WTC11 (cell line): ENCODE measurements at regions not wholly inside any gene's neighbourhood (a gene's known extent, or its start where the extent isn't known, plus 50 kb on each side); places are given as distances from the start of the nearest gene placed in this dataset.

ENCODE experiments used
- ATAC-seq: fragments of 200-7000 bp; cut with Tn5 transposase; 2 replicates; pipeline ENCODE4 v1.10.0; 2021; ENCODE audit warnings: mild to moderate bottlenecking, moderate library complexity
- CTCF ChIA-PET: fragments of 300-600 bp; sonication (Branson Sonifier 250); formaldehyde crosslinking; loops from one replicate; lab custom pipeline; 2021; ENCODE audit warnings: antibody characterized with exemption; lab: Charles Lee
- POLR2A ChIA-PET: fragments of 350-600 bp; sonication (Branson Sonifier 250); formaldehyde crosslinking; loops from one replicate; lab custom pipeline; 2021; ENCODE audit warnings: antibody characterized with exemption; lab: Charles Lee
- DNase-seq: peaks from one replicate; pipeline ENCODE4 v3.0.0; 2021; ENCODE audit warnings: low spot score
- H3K27ac Mint-ChIP-seq: 2 replicates; pipeline ENCODE4 v1.8.0; 2021; ENCODE audit warnings: mixed read lengths
- H3K27me3 Mint-ChIP-seq: 2 replicates; pipeline ENCODE4 v1.8.0; 2021; ENCODE audit warnings: low read depth, mild to moderate bottlenecking, moderate library complexity, mixed read lengths
- H3K36me3 Mint-ChIP-seq: 2 replicates; pipeline ENCODE4 v1.8.0; 2021; ENCODE audit warnings: mixed read lengths
- H3K4me1 Mint-ChIP-seq: 2 replicates; pipeline ENCODE4 v1.8.0; 2022; ENCODE audit warnings: mixed read lengths
- H3K4me3 Mint-ChIP-seq: 2 replicates; pipeline ENCODE4 v1.8.0; 2021; ENCODE audit warnings: mild to moderate bottlenecking, moderate library complexity, mixed read lengths
- H3K9me3 Mint-ChIP-seq: 2 replicates; pipeline ENCODE4 v1.8.0; 2021; ENCODE audit warnings: mixed read lengths
- ELF4 ChIP-seq: sonication (generic); formaldehyde crosslinking; IDR thresholded peaks from 2 replicates; pipeline ENCODE4 v1.8.1; 2022; ENCODE audit warnings: low read depth, mild to moderate bottlenecking, moderate library complexity, missing genetic modification reagents
- GTF2I ChIP-seq: fragments of 250-450 bp; sonication (Bioruptor Pico); conservative IDR thresholded peaks from 2 replicates; pipeline ENCODE4 v1.4.0; 2021; ENCODE audit warnings: mild to moderate bottlenecking
- HMGA2 ChIP-seq: fragments of 250-450 bp; sonication (Bioruptor Pico); IDR thresholded peaks from 2 replicates; pipeline ENCODE4 v1.4.0; 2021; ENCODE audit warnings: mild to moderate bottlenecking, moderate library complexity
- KAT7 ChIP-seq: sonication (generic); formaldehyde crosslinking; IDR thresholded peaks from 2 replicates; pipeline ENCODE4 v1.8.1; 2023; ENCODE audit warnings: missing genetic modification reagents, mild to moderate bottlenecking, borderline replicate concordance
- MXD4 ChIP-seq: fragments of 250-450 bp; sonication (Bioruptor Pico); IDR thresholded peaks from 2 replicates; pipeline ENCODE4 v1.8.0; 2021; ENCODE audit warnings: mild to moderate bottlenecking, moderate library complexity, borderline replicate concordance
- NFYB ChIP-seq: sonication (generic); formaldehyde crosslinking; conservative IDR thresholded peaks from 2 replicates; pipeline ENCODE4 v1.8.0; 2022; ENCODE audit warnings: low read depth, missing genetic modification reagents
- SMAD3 ChIP-seq: sonication (generic); formaldehyde crosslinking; IDR thresholded peaks from 2 replicates; pipeline ENCODE4 v1.8.0; 2022; ENCODE audit warnings: missing genetic modification reagents, mild to moderate bottlenecking, borderline replicate concordance
- ZBTB21 ChIP-seq: sonication (generic); formaldehyde crosslinking; IDR thresholded peaks from 2 replicates; pipeline ENCODE4 v1.8.1; 2023; ENCODE audit warnings: mild to moderate bottlenecking, missing genetic modification reagents, borderline replicate concordance
- ZNF317 ChIP-seq: sonication (generic); formaldehyde crosslinking; IDR thresholded peaks from 2 replicates; pipeline ENCODE4 v1.8.1; 2023; ENCODE audit warnings: low read depth, mild to moderate bottlenecking, moderate library complexity, missing genetic modification reagents, borderline replicate concordance
- TF ChIP-seq, protein P1 (sequence below): sonication (generic); formaldehyde crosslinking; IDR thresholded peaks from 2 replicates; pipeline ENCODE4 v1.8.0; 2023; ENCODE audit warnings: missing genetic modification reagents
- TF ChIP-seq, protein P2 (sequence below): fragments of 250-450 bp; sonication (Bioruptor Pico); conservative IDR thresholded peaks from 2 replicates; pipeline ENCODE4 v1.9.0; 2021; ENCODE audit warnings: mild to moderate bottlenecking
- TF ChIP-seq, protein P3 (sequence below): sonication (generic); formaldehyde crosslinking; IDR thresholded peaks from 2 replicates; pipeline ENCODE4 v1.8.0; 2023; ENCODE audit warnings: missing genetic modification reagents, mild to moderate bottlenecking, borderline replicate concordance
- TF ChIP-seq, protein P4 (sequence below): sonication (generic); formaldehyde crosslinking; IDR thresholded peaks from 2 replicates; pipeline ENCODE4 v1.8.0; 2022; ENCODE audit warnings: mild to moderate bottlenecking, missing genetic modification reagents
- TF ChIP-seq, protein P5 (sequence below): sonication (generic); formaldehyde crosslinking; IDR thresholded peaks from 2 replicates; pipeline ENCODE4 v1.8.0; 2022; ENCODE audit warnings: mild to moderate bottlenecking, missing genetic modification reagents
- TF ChIP-seq, protein P6 (sequence below): fragments of 250-450 bp; sonication (Bioruptor Pico); IDR thresholded peaks from 2 replicates; pipeline ENCODE4 v1.8.0; 2021; ENCODE audit warnings: mild to moderate bottlenecking
- TF ChIP-seq, protein P7 (sequence below): sonication (generic); formaldehyde crosslinking; conservative IDR thresholded peaks from 2 replicates; pipeline ENCODE4 v1.8.1; 2023; ENCODE audit warnings: mild to moderate bottlenecking, low read depth, missing genetic modification reagents, moderate library complexity

DNA sequence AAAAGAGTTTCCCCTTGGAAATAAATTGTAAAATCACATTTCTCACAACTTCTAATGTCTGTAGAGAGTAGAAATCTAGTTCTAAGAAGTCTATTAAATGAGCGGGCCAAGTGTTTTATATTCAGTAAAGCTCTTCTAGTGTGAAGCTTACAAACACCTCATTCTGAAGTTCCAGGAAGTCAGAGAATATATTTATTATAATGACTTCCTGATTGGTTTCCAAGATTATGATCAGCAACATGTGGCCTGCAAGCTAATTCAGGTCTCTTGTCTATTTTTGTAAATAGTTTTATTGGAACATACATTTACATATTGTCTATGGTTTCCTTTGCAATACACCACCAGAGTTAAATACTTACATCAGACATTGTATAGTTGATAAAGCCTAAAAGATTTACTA lies 603.9 kb downstream of the AMY1C start:
- DNase-seq (no peak), ATAC-seq (no peak)
- no peaks in the 10 kb centered on the region for H3K36me3 Mint-ChIP-seq
- ChIA-PET POLR2A (no interaction called here), CTCF (no interaction called here)
- TF ChIP-seq KAT7 (CRISPR knock-in tag), result no peak
- TF ChIP-seq NFYB (CRISPR knock-in tag), result no peak
- TF ChIP-seq ZNF317, result no peak
- no peak for TF ChIP-seq ELF4
- TF ChIP-seq, protein P1, sequence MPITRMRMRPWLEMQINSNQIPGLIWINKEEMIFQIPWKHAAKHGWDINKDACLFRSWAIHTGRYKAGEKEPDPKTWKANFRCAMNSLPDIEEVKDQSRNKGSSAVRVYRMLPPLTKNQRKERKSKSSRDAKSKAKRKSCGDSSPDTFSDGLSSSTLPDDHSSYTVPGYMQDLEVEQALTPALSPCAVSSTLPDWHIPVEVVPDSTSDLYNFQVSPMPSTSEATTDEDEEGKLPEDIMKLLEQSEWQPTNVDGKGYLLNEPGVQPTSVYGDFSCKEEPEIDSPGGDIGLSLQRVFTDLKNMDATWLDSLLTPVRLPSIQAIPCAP (CRISPR knock-in tag), result no peak
- TF ChIP-seq HMGA2, result no peak
- TF ChIP-seq, protein P2, sequence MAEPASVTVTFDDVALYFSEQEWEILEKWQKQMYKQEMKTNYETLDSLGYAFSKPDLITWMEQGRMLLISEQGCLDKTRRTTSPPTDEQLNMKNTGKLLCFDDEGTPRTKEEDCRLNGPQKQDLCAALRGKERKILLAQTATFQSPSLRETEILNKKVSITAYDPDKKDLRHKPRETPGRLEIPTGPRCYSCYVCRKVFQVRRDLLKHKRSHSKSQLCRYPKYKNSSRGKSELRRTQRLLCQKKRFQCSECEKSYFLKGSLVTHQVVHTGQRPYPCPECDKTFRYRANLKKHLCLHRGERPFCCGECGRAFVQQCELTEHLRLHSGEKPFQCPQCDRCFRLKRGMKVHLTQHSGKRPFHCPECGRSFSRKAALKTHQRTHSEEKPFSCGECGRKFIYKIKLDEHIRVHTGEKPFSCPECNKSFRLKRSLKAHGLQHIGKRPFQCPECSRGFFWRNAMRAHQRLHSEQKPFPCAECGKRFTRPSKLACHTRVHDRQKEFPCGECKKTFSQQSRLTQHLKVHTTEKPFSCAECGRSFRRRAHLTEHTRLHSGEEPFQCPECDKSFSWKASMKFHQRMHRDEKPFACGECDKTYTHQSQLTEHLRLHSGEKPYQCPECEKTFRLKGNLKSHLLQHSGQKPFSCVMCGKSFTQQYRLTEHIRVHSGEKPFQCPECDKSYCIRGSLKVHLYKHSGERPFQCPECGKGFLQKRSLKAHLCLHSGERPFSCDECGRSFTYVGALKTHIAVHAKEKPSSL, result no peak
- no peak for TF ChIP-seq SMAD3 (CRISPR knock-in tag)
- TF ChIP-seq MXD4 (CRISPR knock-in tag), result no peak
- no peak for TF ChIP-seq ZBTB21 (CRISPR knock-in tag)
- TF ChIP-seq, protein P3, sequence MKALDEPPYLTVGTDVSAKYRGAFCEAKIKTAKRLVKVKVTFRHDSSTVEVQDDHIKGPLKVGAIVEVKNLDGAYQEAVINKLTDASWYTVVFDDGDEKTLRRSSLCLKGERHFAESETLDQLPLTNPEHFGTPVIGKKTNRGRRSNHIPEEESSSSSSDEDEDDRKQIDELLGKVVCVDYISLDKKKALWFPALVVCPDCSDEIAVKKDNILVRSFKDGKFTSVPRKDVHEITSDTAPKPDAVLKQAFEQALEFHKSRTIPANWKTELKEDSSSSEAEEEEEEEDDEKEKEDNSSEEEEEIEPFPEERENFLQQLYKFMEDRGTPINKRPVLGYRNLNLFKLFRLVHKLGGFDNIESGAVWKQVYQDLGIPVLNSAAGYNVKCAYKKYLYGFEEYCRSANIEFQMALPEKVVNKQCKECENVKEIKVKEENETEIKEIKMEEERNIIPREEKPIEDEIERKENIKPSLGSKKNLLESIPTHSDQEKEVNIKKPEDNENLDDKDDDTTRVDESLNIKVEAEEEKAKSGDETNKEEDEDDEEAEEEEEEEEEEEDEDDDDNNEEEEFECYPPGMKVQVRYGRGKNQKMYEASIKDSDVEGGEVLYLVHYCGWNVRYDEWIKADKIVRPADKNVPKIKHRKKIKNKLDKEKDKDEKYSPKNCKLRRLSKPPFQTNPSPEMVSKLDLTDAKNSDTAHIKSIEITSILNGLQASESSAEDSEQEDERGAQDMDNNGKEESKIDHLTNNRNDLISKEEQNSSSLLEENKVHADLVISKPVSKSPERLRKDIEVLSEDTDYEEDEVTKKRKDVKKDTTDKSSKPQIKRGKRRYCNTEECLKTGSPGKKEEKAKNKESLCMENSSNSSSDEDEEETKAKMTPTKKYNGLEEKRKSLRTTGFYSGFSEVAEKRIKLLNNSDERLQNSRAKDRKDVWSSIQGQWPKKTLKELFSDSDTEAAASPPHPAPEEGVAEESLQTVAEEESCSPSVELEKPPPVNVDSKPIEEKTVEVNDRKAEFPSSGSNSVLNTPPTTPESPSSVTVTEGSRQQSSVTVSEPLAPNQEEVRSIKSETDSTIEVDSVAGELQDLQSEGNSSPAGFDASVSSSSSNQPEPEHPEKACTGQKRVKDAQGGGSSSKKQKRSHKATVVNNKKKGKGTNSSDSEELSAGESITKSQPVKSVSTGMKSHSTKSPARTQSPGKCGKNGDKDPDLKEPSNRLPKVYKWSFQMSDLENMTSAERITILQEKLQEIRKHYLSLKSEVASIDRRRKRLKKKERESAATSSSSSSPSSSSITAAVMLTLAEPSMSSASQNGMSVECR, result no peak
- no peak for TF ChIP-seq GTF2I (CRISPR knock-in tag)
- TF ChIP-seq, protein P4, sequence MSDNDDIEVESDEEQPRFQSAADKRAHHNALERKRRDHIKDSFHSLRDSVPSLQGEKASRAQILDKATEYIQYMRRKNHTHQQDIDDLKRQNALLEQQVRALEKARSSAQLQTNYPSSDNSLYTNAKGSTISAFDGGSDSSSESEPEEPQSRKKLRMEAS (CRISPR knock-in tag), result no peak
- TF ChIP-seq, protein P5, sequence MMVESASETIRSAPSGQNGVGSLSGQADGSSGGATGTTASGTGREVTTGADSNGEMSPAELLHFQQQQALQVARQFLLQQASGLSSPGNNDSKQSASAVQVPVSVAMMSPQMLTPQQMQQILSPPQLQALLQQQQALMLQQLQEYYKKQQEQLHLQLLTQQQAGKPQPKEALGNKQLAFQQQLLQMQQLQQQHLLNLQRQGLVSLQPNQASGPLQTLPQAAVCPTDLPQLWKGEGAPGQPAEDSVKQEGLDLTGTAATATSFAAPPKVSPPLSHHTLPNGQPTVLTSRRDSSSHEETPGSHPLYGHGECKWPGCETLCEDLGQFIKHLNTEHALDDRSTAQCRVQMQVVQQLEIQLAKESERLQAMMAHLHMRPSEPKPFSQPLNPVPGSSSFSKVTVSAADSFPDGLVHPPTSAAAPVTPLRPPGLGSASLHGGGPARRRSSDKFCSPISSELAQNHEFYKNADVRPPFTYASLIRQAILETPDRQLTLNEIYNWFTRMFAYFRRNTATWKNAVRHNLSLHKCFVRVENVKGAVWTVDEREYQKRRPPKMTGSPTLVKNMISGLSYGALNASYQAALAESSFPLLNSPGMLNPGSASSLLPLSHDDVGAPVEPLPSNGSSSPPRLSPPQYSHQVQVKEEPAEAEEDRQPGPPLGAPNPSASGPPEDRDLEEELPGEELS, result no peak
- TF ChIP-seq, protein P6, sequence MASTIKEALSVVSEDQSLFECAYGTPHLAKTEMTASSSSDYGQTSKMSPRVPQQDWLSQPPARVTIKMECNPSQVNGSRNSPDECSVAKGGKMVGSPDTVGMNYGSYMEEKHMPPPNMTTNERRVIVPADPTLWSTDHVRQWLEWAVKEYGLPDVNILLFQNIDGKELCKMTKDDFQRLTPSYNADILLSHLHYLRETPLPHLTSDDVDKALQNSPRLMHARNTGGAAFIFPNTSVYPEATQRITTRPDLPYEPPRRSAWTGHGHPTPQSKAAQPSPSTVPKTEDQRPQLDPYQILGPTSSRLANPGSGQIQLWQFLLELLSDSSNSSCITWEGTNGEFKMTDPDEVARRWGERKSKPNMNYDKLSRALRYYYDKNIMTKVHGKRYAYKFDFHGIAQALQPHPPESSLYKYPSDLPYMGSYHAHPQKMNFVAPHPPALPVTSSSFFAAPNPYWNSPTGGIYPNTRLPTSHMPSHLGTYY, result no peak
- TF ChIP-seq, protein P7, sequence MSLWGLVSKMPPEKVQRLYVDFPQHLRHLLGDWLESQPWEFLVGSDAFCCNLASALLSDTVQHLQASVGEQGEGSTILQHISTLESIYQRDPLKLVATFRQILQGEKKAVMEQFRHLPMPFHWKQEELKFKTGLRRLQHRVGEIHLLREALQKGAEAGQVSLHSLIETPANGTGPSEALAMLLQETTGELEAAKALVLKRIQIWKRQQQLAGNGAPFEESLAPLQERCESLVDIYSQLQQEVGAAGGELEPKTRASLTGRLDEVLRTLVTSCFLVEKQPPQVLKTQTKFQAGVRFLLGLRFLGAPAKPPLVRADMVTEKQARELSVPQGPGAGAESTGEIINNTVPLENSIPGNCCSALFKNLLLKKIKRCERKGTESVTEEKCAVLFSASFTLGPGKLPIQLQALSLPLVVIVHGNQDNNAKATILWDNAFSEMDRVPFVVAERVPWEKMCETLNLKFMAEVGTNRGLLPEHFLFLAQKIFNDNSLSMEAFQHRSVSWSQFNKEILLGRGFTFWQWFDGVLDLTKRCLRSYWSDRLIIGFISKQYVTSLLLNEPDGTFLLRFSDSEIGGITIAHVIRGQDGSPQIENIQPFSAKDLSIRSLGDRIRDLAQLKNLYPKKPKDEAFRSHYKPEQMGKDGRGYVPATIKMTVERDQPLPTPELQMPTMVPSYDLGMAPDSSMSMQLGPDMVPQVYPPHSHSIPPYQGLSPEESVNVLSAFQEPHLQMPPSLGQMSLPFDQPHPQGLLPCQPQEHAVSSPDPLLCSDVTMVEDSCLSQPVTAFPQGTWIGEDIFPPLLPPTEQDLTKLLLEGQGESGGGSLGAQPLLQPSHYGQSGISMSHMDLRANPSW (CRISPR knock-in tag), result no peak
- no peak overlapping the region for H3K4me3 Mint-ChIP-seq
- H3K27me3 Mint-ChIP-seq, result no peaks in the 10 kb centered on the region
- H3K27ac Mint-ChIP-seq, result no peak overlapping the region
- H3K9me3 Mint-ChIP-seq, result no peaks in the 10 kb centered on the region
- no peaks in the 10 kb centered on the region for H3K4me1 Mint-ChIP-seq
